PC-3 (cell line): ENCODE measurements at regions not wholly inside any gene's neighbourhood (a gene's known extent, or its start where the extent isn't known, plus 50 kb on each side); places are given as distances from the start of the nearest gene placed in this dataset.

ENCODE experiments used
- ATAC-seq: fragments of 200-7000 bp; cut with Tn5 transposase; 2 replicates; pipeline ENCODE4 v1.9.1; 2020; ENCODE audit warnings: mild to moderate bottlenecking, moderate library complexity
- BruUV-seq: library from RNA; stranded (reverse); fragments of 400-500 nt; replicated peaks from 2 replicates; lab custom pipeline; 2021; lab: Mats Ljungman, UMichigan
- CTCF ChIA-PET: fragments of 300-600 bp; sonication (Branson Sonifier 250); formaldehyde crosslinking; loops from one replicate; lab custom pipeline; 2022; ENCODE audit warnings: antibody characterized with exemption; lab: Charles Lee
- POLR2A ChIA-PET: fragments of 300-600 bp; sonication (Branson Sonifier 250); formaldehyde crosslinking; loops from one replicate; lab custom pipeline; 2022; ENCODE audit warnings: antibody characterized with exemption; ENCODE audit not compliant: unreplicated experiment; lab: Charles Lee
- DNase-seq: peaks from one replicate; pipeline ENCODE4 v3.0.0-alpha.2; 2015
- H2AFZ ChIP-seq: fragments of 300-600 bp; sonication (generic); 2 replicates; pipeline ENCODE4 v1.6.0; 2016; ENCODE audit warnings: antibody characterized with exemption, low read length
- H3F3A ChIP-seq: fragments of 300-600 bp; sonication (generic); one replicate; pipeline ENCODE4 v1.6.0; 2017; ENCODE audit warnings: antibody characterized with exemption, low read length, control low read depth, mild to moderate bottlenecking; ENCODE audit not compliant: unreplicated experiment
- H3K27ac ChIP-seq: fragments of 300-600 bp; sonication (generic); 2 replicates; pipeline ENCODE4 v1.5.1; 2016; ENCODE audit warnings: mild to moderate bottlenecking, low read length
- H3K27me3 ChIP-seq: fragments of 300-600 bp; sonication (generic); 2 replicates; pipeline ENCODE4 v1.6.1; 2016; ENCODE audit warnings: low read length, mixed read lengths
- H3K36me3 ChIP-seq: fragments of 300-600 bp; sonication (generic); 2 replicates; pipeline ENCODE4 v1.6.1; 2016; ENCODE audit warnings: low read depth, mixed run types, low read length, mixed read lengths
- H3K4me1 ChIP-seq: fragments of 300-600 bp; sonication (generic); 2 replicates; pipeline ENCODE4 v1.5.1; 2016; ENCODE audit warnings: low read length; ENCODE audit not compliant: insufficient read depth
- H3K4me2 ChIP-seq: fragments of 300-600 bp; sonication (generic); 2 replicates; pipeline ENCODE4 v1.6.0; 2016; ENCODE audit warnings: low read length
- H3K4me3 ChIP-seq: fragments of 300-600 bp; sonication (generic); 2 replicates; pipeline ENCODE4 v1.5.1; 2016; ENCODE audit warnings: mild to moderate bottlenecking, low read length, mixed read lengths
- H3K79me2 ChIP-seq: fragments of 300-600 bp; sonication (generic); 2 replicates; pipeline ENCODE4 v1.6.1; 2017; ENCODE audit warnings: low read length, mixed read lengths
- H3K9ac ChIP-seq: fragments of 300-600 bp; sonication (generic); 2 replicates; pipeline ENCODE4 v1.6.0; 2016; ENCODE audit warnings: mild to moderate bottlenecking, low read length
- H3K9me2 ChIP-seq: fragments of 300-600 bp; sonication (generic); replicated peaks from 2 replicates; pipeline ENCODE4 v1.6.1; 2016; ENCODE audit warnings: mixed run types, low read length, mixed read lengths
- H3K9me3 ChIP-seq: fragments of 300-600 bp; sonication (generic); 2 replicates; pipeline ENCODE4 v1.6.1; 2016; ENCODE audit warnings: low read length, mixed read lengths
- H4K20me1 ChIP-seq: fragments of 300-600 bp; sonication (generic); 2 replicates; pipeline ENCODE4 v1.6.1; 2016; ENCODE audit warnings: low read length, mixed read lengths
- CTCF ChIP-seq: fragments of 300-600 bp; sonication (generic); conservative IDR thresholded peaks from 2 replicates; pipeline ENCODE4 v1.5.1; 2017; ENCODE audit warnings: antibody characterized with exemption, low read depth, mild to moderate bottlenecking, low read length
- EZH2 ChIP-seq: fragments of 300-600 bp; sonication (generic); IDR thresholded peaks from one replicate; pipeline ENCODE4 v1.6.1; 2017; ENCODE audit warnings: antibody characterized with exemption, mild to moderate bottlenecking, low read length; ENCODE audit not compliant: unreplicated experiment
- EZH2phosphoT487 ChIP-seq: fragments of 300-600 bp; sonication (generic); IDR thresholded peaks from 2 replicates; pipeline ENCODE4 v1.6.1; 2018; ENCODE audit warnings: mild to moderate bottlenecking, antibody characterized with exemption, low read length, borderline replicate concordance
- intact Hi-C: fragments of 100-400 bp; cut with micrococcal nuclease; formaldehyde crosslinking; loops from 2 replicates; pipeline ENCODE4 v1.9.0; 2023

- H3K9me3 ChIP-seq: no peaks in the 10 kb centered on the region
- intact Hi-C loops: no loop called here
- H3K4me2 ChIP-seq: no peak overlapping the region
- H3K9ac ChIP-seq: no peak overlapping the region
- H3K4me3 ChIP-seq: no peak overlapping the region
- no peaks in the 10 kb centered on the region for H3K79me2 ChIP-seq
- TF ChIP-seq CTCF: no peak
- no peak for TF ChIP-seq EZH2phosphoT487
- TF ChIP-seq EZH2: no peak
- H3K27ac ChIP-seq: no peak overlapping the region
- H3K36me3 ChIP-seq: no peaks in the 10 kb centered on the region
- no peaks in the 10 kb centered on the region for H3K27me3 ChIP-seq
- H4K20me1 ChIP-seq: no peaks in the 10 kb centered on the region
- no peaks in the 10 kb centered on the region for H3K4me1 ChIP-seq
- no peak for ATAC-seq
- H2AFZ ChIP-seq: no peak overlapping the region
- no peaks in the 10 kb centered on the region for H3K9me2 ChIP-seq
- no TSS peak for BruUV-seq
- no peaks in the 10 kb centered on the region for H3F3A ChIP-seq
- CTCF ChIA-PET: no interaction called here
- DNase-seq: no peak
- POLR2A ChIA-PET: no interaction called here
Measured at GRCh38 chr4:181376058-181376457, 867.1 kb upstream of the TENM3 start.

GRCh38 chr4:181388061-181388460 lies 855.1 kb upstream of the TENM3 start:
- Histone ChIP-seq H3K9ac (no peak overlapping the region), H3K9me3 (no peaks in the 10 kb centered on the region), H3K27ac (no peak overlapping the region), H3F3A (no peaks in the 10 kb centered on the region), H3K4me2 (no peak overlapping the region), H3K4me3 (no peak overlapping the region), H2AFZ (no peak overlapping the region), H3K79me2 (no peaks in the 10 kb centered on the region), H4K20me1 (no peaks in the 10 kb centered on the region), H3K9me2 (no peaks in the 10 kb centered on the region), H3K4me1 (no peaks in the 10 kb centered on the region), H3K27me3 (no peaks in the 10 kb centered on the region), H3K36me3 (no peaks in the 10 kb centered on the region)
- ATAC-seq: no peak
- DNase-seq: no peak
- no TSS peak for BruUV-seq
- TF ChIP-seq EZH2phosphoT487 (no peak), EZH2 (no peak), CTCF (no peak)
- ChIA-PET POLR2A (no interaction called here), CTCF (no interaction called here)
- intact Hi-C loops: no loop called here

- no peaks in the 10 kb centered on the region for H3K9me2 ChIP-seq
- no peaks in the 10 kb centered on the region for H3K79me2 ChIP-seq
- no peaks in the 10 kb centered on the region for H3K36me3 ChIP-seq
- no peak for ATAC-seq
- no peaks in the 10 kb centered on the region for H4K20me1 ChIP-seq
- ChIA-PET CTCF (no interaction called here), POLR2A (no interaction called here)
- H3K9me3 ChIP-seq: no peaks in the 10 kb centered on the region
- no peaks in the 10 kb centered on the region for H3F3A ChIP-seq
- H3K27me3 ChIP-seq: no peaks in the 10 kb centered on the region
- DNase-seq: no peak
- H3K4me3 ChIP-seq: no peak overlapping the region
- no peak overlapping the region for H3K4me2 ChIP-seq
- no peak overlapping the region for H3K27ac ChIP-seq
- H3K9ac ChIP-seq: no peak overlapping the region
- intact Hi-C loops: no loop called here
- BruUV-seq: no TSS peak
- TF ChIP-seq EZH2: no peak
- no peak for TF ChIP-seq CTCF
- no peak for TF ChIP-seq EZH2phosphoT487
- H2AFZ ChIP-seq: no peak overlapping the region
- H3K4me1 ChIP-seq: no peaks in the 10 kb centered on the region
Measured at GRCh38 chr4:181416966-181417365, 826.2 kb upstream of the TENM3 start.
